ENCODE measurements at regions not wholly inside any gene's neighbourhood (a gene's known extent, or its start where the extent isn't known, plus 50 kb on each side); places are given as distances from the start of the nearest gene placed in this dataset.

GRCh38 chr4:57424232-57424897 is 314.2 kb upstream of the IGFBP7 start:
- H3K4me3 ChIP-seq (ENCODE audit: low read depth, low read length), result no peak overlapping the region
- no peak for DNase-seq (ENCODE audit: low read depth)
- no peak for TF ChIP-seq CTCF (IDR thresholded peaks at IDR 0.05; ENCODE audit: insufficient read depth, low read depth, low read length, missing control alignments)

- DNase-seq (ENCODE audit: low read depth), result no peak
- TF ChIP-seq CTCF (IDR thresholded peaks at IDR 0.05; ENCODE audit: insufficient read depth, low read depth, low read length, missing control alignments), result no peak
- H3K4me3 ChIP-seq (ENCODE audit: low read depth, low read length), result no peak overlapping the region
Measured at GRCh38 chr4:57418133-57418532, 307.9 kb upstream of the IGFBP7 start.

GRCh38 chr4:57412259-57413054 is 302.3 kb upstream of the IGFBP7 start:
- no peak for TF ChIP-seq CTCF (IDR thresholded peaks at IDR 0.05; ENCODE audit: insufficient read depth, low read depth, low read length, missing control alignments)
- no peak for DNase-seq (ENCODE audit: low read depth)
- H3K4me3 ChIP-seq (ENCODE audit: low read depth, low read length), result no peak overlapping the region

GRCh38 chr4:57410331-57411052 is 300.3 kb upstream of the IGFBP7 start:
- DNase-seq (ENCODE audit: low read depth), result no peak
- no peak for TF ChIP-seq CTCF (IDR thresholded peaks at IDR 0.05; ENCODE audit: insufficient read depth, low read depth, low read length, missing control alignments)

GRCh38 chr4:57405359-57405758 is 295.2 kb upstream of the IGFBP7 start:
- DNase-seq (ENCODE audit: low read depth), result no peak
- no peak overlapping the region for H3K4me3 ChIP-seq (ENCODE audit: low read depth, low read length)
- no peak for TF ChIP-seq CTCF (IDR thresholded peaks at IDR 0.05; ENCODE audit: insufficient read depth, low read depth, low read length, missing control alignments)

More at GRCh38 chr4:57410331-57411052, 300.3 kb upstream of the IGFBP7 start:
- H3K4me3 ChIP-seq (ENCODE audit: low read depth, low read length), result no peak overlapping the region

- DNase-seq (ENCODE audit: low read depth), result no peak
- no peak overlapping the region for H3K4me3 ChIP-seq (ENCODE audit: low read depth, low read length)
- TF ChIP-seq CTCF (IDR thresholded peaks at IDR 0.05; ENCODE audit: insufficient read depth, low read depth, low read length, missing control alignments), result no peak
Measured at GRCh38 chr4:57404483-57404882, 294.3 kb upstream of the IGFBP7 start.

Measured in GM12865 (cell line).